Dermis blood vessel endothelial cell (primary cell): ENCODE measurements at regions not wholly inside any gene's neighbourhood (a gene's known extent, or its start where the extent isn't known, plus 50 kb on each side); places are given as distances from the start of the nearest gene placed in this dataset.

Experiments
- DNase-seq: peaks from one replicate; pipeline ENCODE4 v3.0.0; 2010

DNA sequence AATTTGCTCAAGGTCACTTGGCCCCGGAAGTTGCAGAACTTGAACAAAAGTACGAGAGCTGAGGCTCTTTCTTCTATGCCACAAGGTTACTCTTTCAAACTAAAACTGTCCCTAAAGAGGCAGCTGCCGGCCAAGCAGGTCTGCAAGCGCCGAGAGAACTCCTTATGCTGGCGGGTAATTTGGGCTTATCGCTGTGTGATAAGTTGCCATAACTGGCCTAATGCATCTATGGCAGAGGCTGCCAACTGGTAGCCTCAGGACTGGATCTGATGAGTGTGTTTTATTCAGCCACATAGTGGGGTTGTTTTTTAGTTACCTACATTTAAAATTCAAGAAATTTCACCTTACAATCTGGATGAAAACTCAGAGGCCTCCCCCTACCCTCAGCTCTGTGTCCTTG, 68.1 kb upstream of the SPOCK1 start:
- DNase-seq: no peak

DNA sequence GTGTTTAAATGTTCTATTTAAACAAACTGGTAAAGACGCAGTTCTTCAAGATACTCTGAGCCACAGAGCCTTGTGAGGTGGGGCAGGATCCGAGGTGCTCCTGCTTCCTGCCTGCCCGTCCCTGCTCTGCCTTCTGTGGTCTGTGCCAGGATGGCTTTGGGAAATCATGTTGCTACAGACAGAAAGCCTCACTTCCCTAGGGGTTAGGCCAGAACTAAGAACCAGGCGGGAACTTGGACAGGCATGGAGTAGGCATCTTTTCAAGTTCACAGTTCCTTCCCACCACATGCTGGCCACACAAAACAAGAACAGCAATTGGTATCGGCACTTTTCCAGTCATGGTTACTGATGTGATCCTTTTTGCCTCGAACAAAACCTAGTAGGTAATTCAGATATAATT, 67.7 kb upstream of the SPOCK1 start:
- DNase-seq: no peak

- DNase-seq: no peak
Measured at GRCh38 chr5:137566118-137566541, 67.0 kb upstream of the SPOCK1 start.

GRCh38 chr5:137565450-137565849, 66.3 kb upstream of the SPOCK1 start:
- no peak for DNase-seq

- DNase-seq: peak; percentile 23
Measured at GRCh38 chr5:137564398-137564961, 65.4 kb upstream of the SPOCK1 start.

- DNase-seq: peak; percentile 89
Measured at GRCh38 chr5:137563646-137564397, 64.7 kb upstream of the SPOCK1 start.

- DNase-seq: peak; percentile 66
Measured at GRCh38 chr5:137563301-137563645, 64.1 kb upstream of the SPOCK1 start.

GRCh38 chr5:137561608-137562007, 62.5 kb upstream of the SPOCK1 start:
- no peak for DNase-seq

GRCh38 chr5:137560420-137560819, 61.3 kb upstream of the SPOCK1 start:
- peak; percentile 70 for DNase-seq
